ENCODE measurements at regions not wholly inside any gene's neighbourhood (a gene's known extent, or its start where the extent isn't known, plus 50 kb on each side); places are given as distances from the start of the nearest gene placed in this dataset.

DNA sequence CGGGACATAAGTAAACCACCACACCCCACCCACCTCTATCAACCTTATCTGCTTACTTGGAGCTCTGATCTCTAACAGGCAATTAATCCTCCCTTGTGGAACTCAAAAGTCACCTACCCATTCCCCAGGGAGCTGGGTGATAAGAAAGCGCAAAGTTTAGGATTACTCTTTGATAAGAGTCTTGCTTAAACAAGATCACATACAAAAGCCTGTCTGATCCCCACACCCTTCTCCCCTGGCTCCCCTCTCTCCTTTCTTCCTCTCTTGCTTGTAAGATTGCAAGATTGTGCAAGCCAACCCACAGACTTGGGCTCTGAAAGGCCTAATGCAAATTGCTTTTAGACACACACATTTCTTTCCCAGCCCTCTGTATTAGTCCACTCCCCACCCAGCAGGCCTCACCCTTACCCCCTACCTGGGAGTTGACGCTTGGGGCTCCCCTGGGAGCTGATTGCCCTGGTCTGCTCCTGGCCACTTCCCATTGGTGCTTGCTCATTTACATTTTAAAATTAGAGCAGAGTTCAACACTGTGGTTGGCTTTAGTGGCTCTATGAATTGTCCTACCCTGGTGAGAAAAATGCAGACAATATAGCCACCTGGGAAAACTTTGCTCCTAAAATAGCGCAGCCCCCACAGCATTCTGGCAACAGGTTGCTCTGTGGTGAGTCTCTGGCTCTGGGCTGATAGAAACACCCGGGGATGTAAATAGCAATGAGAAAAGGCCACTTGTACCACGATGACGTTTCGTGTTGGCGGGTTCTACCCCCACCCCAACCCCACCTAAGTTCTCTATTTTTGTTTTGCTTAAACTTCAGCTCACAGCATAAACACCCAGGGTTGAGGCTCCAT is 58.9 kb upstream of the EPCAM start:
- Mint-ChIP-seq H3K27me3 (ENCODE audit: insufficient read depth) (peaks cover 88% of the 10 kb centered on the region), H3K36me3 (ENCODE audit: low read depth) (peaks cover 1% of the 10 kb centered on the region), H3K4me3 (peak overlapping the region; percentile 12), H3K4me1 (peaks cover 27% of the 10 kb centered on the region), H3K9me3 (no peaks in the 10 kb centered on the region), H3K27ac (peak overlapping the region; percentile 59)
- WGBS, 2 experiments (ENCODE audit: insufficient coverage in 1 of 2, insufficient read length in 1 of 2) = 60 to 73% methylated on average over 3 to 9 of the region's 9 CpGs
- TF ChIP-seq, protein P1, sequence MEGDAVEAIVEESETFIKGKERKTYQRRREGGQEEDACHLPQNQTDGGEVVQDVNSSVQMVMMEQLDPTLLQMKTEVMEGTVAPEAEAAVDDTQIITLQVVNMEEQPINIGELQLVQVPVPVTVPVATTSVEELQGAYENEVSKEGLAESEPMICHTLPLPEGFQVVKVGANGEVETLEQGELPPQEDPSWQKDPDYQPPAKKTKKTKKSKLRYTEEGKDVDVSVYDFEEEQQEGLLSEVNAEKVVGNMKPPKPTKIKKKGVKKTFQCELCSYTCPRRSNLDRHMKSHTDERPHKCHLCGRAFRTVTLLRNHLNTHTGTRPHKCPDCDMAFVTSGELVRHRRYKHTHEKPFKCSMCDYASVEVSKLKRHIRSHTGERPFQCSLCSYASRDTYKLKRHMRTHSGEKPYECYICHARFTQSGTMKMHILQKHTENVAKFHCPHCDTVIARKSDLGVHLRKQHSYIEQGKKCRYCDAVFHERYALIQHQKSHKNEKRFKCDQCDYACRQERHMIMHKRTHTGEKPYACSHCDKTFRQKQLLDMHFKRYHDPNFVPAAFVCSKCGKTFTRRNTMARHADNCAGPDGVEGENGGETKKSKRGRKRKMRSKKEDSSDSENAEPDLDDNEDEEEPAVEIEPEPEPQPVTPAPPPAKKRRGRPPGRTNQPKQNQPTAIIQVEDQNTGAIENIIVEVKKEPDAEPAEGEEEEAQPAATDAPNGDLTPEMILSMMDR (conservative IDR thresholded peaks at IDR 0.05) = no peak
- Histone ChIP-seq H3K4me3 (ENCODE audit: low read length) (no peak overlapping the region), H3K4me1 (ENCODE audit: control insufficient read depth, insufficient read depth, low read length) (peaks cover 13% of the 10 kb centered on the region), H3K27ac (ENCODE audit: low read depth, low read length) (peak overlapping the region; percentile 86), H3K36me3 (ENCODE audit: control insufficient read depth, insufficient read depth, low read length) (no peaks in the 10 kb centered on the region), H3K9ac (ENCODE audit: extremely low read depth, low read length, poor library complexity, severe bottlenecking) (no peak overlapping the region), H3K27me3 (ENCODE audit: control insufficient read depth, insufficient read depth, low read length, poor library complexity, severe bottlenecking) (peaks cover 68% of the 10 kb centered on the region), H3K9me3 (ENCODE audit: control insufficient read depth, low read length) (no peaks in the 10 kb centered on the region)
- peak; percentile 75 for DNase-seq

DNA sequence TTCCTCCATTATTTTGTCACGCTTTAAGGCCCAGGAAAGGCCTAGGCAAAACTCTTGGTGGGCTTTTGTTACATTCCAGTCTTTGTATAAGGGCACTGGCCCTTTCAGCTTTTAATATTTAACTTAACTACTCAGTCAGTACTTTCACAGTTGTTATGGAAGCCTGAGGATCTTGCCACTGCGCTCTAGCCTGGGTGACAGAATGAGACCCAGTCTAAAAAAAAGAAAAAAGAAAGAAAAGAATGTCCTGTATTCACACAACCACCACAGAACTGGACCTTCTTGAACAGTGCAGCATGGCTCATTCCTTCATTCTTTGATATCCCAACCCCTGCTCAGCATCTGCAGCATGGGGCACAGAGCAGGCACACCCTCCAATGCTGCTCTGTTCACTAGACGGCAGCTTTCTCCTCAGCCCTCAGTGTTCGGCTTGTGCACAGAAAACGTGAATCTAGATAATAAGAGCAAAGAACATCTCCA is 59.6 kb upstream of the EPCAM start:
- Mint-ChIP-seq H3K27me3 (ENCODE audit: insufficient read depth) (peaks cover 90% of the 10 kb centered on the region), H3K27ac (peak overlapping the region; percentile 59), H3K4me1 (peaks cover 27% of the 10 kb centered on the region), H3K9me3 (no peaks in the 10 kb centered on the region), H3K36me3 (ENCODE audit: low read depth) (peaks cover 1% of the 10 kb centered on the region), H3K4me3 (peak overlapping the region; percentile 12)
- Histone ChIP-seq H3K9ac (ENCODE audit: extremely low read depth, low read length, poor library complexity, severe bottlenecking) (no peak overlapping the region), H3K27ac (ENCODE audit: low read depth, low read length) (peak overlapping the region; percentile 69), H3K36me3 (ENCODE audit: control insufficient read depth, insufficient read depth, low read length) (no peaks in the 10 kb centered on the region), H3K4me1 (ENCODE audit: control insufficient read depth, insufficient read depth, low read length) (peaks cover 13% of the 10 kb centered on the region), H3K9me3 (ENCODE audit: control insufficient read depth, low read length) (no peaks in the 10 kb centered on the region), H3K4me3 (ENCODE audit: low read length) (no peak overlapping the region), H3K27me3 (ENCODE audit: control insufficient read depth, insufficient read depth, low read length, poor library complexity, severe bottlenecking) (peaks cover 75% of the 10 kb centered on the region)
- WGBS, 2 experiments (ENCODE audit: insufficient coverage in 1 of 2, insufficient read length in 1 of 2) = 66 to 80% methylated on average over 1 to 5 of the region's 5 CpGs
- TF ChIP-seq, protein P1 (conservative IDR thresholded peaks at IDR 0.05) = no peak
- DNase-seq = no peak

DNA sequence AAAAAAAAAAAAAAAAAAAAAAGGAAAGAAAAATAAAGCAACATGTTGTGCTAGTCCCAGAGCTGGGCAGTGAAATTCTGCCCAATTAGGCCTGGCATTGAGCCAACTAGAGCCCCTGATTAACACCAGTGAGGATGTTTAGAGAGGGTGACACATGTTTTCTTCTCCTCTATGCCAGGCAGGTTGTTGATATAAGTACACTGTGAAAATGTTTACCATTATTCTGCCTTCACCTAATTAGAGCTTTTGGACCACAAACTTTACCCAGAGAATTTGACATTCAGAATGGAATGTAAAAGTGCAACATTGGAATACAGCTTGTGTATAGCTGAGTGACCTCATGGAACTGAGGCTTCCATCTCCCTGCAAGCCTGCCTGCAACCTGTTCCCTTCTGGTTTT is 62.0 kb upstream of the EPCAM start:
- H3K27me3 ChIP-seq (ENCODE audit: control insufficient read depth, insufficient read depth, low read length, poor library complexity, severe bottlenecking) = peaks cover 70% of the 10 kb centered on the region
- H3K4me3 Mint-ChIP-seq = no peak overlapping the region
- no peaks in the 10 kb centered on the region for H3K36me3 Mint-ChIP-seq (ENCODE audit: low read depth)
- TF ChIP-seq, protein P1 (conservative IDR thresholded peaks at IDR 0.05) = no peak
- peaks cover 20% of the 10 kb centered on the region for H3K4me1 ChIP-seq (ENCODE audit: control insufficient read depth, insufficient read depth, low read length)
- no peak overlapping the region for H3K27ac Mint-ChIP-seq
- no peak for DNase-seq
- no peaks in the 10 kb centered on the region for H3K9me3 Mint-ChIP-seq
- no peak overlapping the region for H3K4me3 ChIP-seq (ENCODE audit: low read length)
- H3K27ac ChIP-seq (ENCODE audit: low read depth, low read length) = no peak overlapping the region
- no peaks in the 10 kb centered on the region for H3K36me3 ChIP-seq (ENCODE audit: control insufficient read depth, insufficient read depth, low read length)
- H3K9me3 ChIP-seq (ENCODE audit: control insufficient read depth, low read length) = no peaks in the 10 kb centered on the region
- peaks cover 34% of the 10 kb centered on the region for H3K4me1 Mint-ChIP-seq
- peaks cover 88% of the 10 kb centered on the region for H3K27me3 Mint-ChIP-seq (ENCODE audit: insufficient read depth)
- H3K9ac ChIP-seq (ENCODE audit: extremely low read depth, low read length, poor library complexity, severe bottlenecking) = no peak overlapping the region

All from endodermal cell (in vitro differentiated cells).